SKM-1 (cell line): ENCODE measurements at regions not wholly inside any gene's neighbourhood (a gene's known extent, or its start where the extent isn't known, plus 50 kb on each side); places are given as distances from the start of the nearest gene placed in this dataset.
"Not testable (repeated sequence)": the region's sequence is repeated elsewhere in the genome, so short reads cannot be mapped to it uniquely, and the experiment has no call there.

ENCODE experiments used
- DNase-seq: peaks from one replicate; lab custom pipeline; 2025; ENCODE audit not compliant: unreplicated experiment; lab: John Stamatoyannopoulos, UW

DNA sequence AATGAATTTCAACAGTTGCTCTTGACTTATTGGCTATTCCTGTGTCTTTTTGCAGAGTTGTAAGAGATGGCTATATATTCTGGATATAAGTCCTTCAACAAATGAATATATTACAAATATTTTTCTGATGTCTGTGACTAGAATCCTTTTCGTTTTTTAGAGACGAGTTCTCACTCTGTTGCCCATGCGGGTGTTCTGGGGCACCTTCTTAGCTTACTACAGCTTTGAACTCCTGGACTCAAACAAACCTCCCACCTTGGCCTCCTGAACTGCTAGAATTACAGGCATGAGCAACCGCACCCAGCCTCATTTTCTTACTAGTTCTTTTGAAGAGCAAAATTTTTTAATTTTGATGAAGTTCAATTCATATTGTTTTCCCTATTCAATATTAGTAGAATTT lies 287.8 kb downstream of the LIG4 start:
- DNase-seq: no peak

DNA sequence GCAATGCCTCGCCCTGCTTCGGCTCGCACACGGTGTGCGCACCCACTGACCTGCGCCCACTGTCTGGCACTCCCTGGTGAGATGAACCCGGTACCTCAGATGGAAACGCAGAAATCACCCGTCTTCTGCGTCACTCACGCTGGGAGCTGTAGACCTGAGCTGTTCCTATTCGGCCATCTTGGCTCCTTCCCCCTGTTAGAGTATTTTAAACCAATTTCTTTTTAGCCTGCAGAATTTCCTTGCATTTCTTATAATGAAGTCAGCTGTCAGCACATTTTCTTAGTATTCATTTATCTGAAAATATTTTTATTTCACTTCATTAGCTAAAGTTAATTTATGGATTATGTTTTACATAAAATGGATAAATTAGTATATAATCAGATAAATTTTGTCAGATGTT lies 288.8 kb downstream of the LIG4 start:
- not testable (repeated sequence) for DNase-seq

DNA sequence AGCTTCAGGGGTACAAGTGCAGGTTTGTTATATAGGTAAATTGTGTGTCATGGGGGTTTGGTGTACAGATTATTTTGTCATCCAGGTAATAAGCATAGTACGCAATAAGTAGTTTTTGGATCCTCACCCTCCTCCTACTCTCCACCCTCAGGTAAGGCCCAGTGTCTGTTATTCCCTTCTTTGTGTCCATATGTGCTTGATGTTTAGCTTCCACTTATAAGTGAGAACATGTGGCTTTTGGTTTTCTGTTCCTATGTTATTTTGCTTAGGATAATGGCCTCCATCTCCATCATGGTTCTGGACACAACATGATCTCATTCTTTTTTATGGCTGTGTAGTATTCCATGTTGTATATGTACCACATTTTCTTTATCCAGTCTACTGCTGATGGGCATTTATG lies 298.4 kb downstream of the LIG4 start:
- DNase-seq: not testable (repeated sequence)

DNA sequence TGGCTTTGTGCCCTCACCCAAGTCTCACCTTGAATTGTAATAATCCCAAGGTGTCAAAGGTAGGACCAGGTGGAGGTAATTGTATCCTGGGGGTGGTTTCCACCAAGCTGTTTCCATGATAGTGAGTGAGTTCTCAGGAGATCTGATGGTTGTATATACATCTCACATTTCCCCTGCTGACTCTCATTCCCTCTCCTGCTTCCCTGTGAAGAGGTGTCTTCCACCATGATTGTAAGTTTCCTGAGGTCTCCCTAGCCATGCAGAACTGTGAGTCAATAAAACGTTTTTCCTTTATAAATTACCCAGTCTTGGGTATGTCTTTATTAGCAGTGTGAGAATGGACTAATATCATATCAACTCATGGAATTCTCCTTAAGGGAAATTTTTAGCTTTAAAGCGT lies 302.6 kb downstream of the LIG4 start:
- no peak for DNase-seq

DNA sequence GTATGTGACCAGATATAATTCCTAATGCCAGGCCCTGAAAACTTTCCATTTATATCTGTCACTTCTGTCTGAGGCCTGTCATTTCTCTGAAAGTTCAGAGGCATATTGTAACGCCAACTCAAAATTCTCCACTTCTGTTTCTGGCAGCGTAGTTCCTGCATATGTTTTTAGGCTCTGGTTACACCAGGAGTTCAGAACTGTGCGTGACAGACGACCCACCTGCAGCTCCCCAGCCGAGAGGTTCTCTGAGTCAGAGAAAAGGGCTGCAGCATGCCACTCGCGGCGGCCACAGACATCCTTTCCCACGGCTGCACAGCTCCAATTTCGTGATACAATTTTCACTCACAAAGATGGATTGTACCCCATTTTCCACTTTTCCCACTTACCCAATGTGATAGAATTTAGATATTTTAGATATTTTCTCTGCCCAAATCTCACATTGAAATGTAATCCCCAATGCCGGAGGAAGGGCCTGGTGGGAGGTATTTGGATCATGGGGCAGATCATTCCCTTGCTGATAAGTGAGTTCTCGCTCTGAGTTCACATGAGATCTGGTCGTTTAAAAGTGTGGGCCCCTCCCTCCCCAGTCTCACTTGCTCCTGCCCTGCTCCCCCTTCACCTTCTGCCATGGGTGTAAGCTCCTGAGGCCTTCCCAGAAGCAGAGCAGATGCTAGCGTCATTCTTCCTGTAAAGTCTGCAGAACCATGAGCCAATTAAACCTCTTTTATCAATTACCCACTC lies 308.1 kb downstream of the LIG4 start:
- DNase-seq: no peak

DNA sequence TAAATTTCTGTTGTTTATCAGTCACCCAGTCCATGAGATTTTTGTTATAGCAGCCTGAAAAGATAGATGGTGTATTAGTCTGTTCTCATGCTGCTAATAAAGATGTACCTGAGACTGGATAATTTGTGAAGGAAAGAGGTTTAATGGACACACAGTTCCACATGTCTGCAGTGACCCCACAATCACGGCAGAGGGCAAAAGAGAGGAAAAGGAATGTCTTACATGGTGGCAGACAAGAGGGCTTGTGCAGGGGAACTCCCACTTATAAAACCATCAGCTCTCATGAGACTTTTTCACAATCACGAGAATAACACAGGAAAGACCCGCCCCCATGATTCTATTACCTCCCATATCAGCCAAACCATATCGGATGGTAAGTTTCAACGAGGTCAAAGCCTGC lies 309.2 kb downstream of the LIG4 start:
- DNase-seq: no peak

DNA sequence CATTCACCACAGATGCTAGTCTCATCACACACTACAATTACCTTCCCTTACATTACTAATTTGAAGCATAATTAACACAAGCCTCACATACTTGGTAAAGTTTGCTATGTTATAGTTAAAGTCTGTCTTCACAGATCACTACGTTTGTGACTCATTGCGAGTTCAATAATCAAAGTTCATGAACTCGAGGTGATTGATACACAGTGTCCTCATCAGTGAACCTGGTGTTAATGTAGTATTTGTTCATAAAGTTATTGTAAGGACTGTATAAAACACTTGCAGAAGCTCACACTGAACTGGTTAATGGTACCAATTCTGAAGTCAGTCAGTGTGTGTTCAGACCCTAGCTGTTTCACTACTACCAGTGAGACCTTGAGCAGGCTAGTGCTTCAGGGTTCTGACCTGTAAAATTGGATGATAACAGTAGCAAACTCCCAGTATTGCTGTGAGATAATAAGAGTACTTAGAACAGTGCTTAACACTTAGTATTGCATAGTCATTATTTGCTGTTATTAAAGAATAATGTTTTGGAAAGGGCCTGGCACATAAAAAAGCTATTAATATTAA lies 313.3 kb downstream of the LIG4 start:
- DNase-seq: no peak

DNA sequence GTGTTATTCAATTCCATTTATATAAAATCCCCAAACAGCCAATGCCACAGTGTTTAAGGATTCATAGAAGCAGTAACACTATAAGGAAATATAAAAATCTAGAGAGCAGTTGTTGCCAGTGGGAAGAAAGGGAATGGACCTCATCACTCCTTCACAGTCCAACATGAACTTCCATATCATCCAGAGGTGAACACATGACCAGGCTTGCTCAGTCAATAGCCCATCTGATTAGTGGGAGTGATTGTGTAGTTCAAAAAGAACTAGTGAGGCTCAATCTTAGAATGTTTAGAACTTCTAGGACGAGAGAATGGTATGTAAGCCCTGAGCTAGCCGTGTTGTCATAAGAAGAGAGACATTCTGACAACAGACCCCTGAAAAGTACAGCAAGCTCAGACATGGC lies 314.1 kb downstream of the LIG4 start:
- no peak for DNase-seq

DNA sequence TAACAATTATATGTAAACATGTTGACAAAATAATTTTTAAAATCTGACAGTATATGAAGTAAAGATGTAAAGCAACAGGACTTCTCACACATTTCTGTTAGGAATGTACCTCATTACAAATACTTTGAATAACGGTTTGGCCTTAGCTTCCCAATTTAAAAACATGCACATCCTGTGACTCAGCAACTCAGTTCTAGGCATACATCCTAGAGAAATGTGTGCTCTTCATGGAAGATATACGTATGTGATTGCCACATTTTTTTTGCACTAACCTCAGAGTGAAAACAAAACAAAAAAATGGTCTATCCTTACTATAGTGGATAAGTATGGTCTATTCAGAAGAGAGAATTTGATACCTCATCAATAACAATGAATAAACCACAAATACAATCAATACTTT lies 314.6 kb downstream of the LIG4 start:
- no peak for DNase-seq

DNA sequence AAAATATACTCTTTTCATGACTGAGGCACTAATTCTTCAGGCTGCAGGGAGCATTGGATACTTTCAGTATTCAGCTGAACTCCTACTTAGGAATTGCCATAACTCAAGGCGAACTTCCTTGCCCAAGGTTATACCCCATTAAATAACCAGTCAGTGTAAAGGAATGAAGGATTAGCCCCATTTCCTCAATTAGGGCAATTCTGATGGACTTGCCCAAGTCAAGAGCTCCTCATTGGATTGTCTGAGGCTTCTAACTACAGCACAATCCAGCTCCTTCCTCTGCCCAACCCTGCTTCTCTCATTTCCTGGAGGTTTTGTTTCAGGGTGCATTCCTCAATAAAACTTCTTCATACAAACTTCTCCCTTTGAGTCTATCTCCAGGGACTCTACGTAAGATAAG lies 329.2 kb downstream of the LIG4 start:
- no peak for DNase-seq

DNA sequence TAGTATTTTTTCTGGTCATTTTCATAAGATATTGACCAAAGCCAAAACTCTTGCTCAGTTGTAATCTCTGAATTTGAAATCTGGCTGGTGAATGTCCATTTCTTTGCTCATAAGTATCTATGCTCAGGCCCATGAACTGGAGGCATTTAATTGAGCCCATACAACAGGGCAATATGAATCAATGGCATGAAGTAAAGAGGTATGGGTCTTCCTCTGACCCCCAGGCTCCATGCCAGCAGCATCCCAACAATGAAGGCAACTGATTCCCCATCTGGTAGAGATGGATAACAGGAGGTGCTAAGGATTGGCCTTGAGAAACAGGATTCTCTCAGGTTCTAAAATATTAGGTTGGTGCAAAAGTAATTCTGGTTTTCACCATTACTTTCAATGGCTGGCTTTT lies 330.8 kb downstream of the LIG4 start:
- DNase-seq: no peak

DNA sequence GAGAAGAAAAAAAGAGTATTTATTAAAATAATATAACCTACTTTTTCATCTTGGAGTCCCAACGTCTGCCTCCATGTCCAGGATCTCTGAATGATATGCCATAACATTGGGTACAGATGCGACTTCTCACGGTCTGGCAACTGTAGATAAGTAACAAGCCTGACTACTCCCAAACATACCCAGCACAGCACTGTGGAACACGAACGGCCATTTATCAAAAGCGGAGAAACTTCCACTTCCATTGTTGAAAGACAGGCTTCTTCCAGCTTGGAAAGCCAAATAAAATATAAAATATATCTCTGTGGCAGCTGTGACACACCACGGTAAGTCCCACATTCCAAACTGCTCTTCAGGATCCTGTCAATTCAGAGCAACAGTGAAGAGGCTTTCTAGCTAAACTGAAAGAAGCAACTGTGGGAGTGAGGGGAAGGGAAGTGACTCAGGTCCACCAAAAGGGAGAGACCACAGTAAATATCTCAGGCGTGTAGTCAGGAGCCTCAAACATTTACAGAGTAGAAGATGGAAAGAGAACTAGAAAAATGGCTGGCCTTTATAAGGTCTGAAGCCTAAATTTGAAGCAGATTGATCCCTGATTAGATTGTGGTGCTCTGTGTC lies 331.7 kb downstream of the LIG4 start:
- DNase-seq: no peak

DNA sequence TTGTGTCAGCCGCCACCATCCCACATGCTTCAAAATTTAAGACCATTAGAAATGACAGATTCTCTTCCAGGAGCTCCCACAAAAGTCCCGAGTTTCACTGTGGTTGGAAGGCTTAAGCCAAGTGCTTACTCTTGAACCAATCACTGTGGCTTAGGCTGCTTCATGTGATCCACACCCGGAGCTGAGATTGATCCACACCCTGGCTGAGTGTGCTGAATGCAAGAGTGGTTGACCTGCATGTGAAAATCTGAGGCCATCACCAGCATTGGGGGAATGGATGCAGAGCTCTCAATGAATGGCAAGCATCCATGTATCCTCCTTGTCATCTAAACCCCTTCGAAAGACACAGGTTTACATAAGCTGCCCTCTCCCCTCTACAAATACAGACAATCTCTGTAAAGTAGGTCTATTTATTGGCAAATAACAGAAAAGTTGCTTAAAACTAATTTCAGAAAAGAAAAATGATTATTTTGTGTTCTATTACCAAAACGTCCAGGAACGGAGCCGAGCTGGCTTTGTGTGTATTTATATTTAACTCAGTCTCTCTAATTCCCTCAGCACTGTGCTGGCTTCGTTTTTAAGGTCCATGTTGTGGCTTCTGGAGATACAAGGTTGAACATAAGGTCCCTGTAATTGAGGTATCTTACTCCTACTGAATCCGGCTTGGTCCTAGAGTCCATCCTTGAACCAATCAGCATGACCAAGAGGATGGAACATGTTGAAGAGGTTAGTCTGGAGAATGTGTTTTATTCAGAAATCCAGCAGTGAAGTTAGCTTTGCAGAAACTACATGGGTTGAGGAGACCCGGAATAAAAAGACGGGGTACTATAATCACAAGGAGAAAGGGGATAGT lies 332.4 kb downstream of the LIG4 start:
- DNase-seq: no peak

DNA sequence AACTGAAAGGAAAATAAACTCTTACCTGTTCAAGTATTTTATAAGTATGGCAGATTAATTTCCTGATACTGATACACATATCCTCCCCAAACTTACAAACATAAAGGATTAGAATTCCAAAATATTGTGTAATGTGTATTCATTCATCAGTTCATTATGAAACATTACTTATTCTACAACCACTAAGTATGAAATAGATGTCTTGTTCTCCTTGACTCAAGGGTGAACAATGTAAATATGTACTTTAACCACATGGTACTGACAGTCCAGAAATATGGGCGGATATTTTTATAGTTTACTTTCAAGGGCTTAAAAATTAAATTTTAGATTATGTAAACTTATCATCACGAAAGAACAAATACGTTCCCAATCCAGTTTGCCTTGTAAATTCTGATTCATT lies 334.0 kb downstream of the LIG4 start:
- no peak for DNase-seq

DNA sequence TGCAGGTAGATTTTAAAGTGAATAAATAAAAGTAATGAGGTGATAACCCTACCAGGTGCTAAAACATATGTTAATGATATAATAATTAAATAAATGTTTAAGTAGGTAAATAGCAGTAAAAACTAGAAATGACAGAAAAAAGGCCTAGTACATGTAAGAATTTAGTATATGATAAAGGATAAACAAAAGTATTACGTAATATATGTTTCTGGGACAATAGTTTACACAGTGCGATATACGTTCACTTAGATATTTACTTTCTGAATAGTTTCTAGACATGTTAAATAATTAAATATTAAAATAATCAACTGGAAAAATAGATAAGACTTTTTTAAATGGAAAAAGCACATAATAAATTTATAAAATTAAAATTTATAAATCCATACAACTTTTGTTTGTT lies 340.9 kb downstream of the LIG4 start:
- DNase-seq: no peak

DNA sequence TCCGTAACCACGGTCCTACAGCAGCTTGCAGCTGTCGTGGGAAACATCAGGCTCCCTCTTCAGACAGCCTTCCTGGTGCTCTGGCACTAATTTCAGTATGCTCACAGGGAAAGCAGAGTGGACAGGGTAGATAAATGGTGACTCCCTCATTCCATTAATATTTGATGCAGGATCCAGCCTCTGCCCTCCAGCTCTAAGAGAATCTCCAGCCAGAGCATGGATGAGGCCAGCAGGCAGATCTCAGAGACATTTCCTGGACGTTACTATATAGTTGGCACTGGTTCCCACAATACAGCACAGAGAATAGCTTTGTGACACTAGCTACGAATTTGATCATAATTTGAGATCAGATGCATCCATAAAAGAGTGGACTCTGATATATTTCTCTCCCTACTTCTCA lies 341.4 kb downstream of the LIG4 start:
- no peak for DNase-seq

DNA sequence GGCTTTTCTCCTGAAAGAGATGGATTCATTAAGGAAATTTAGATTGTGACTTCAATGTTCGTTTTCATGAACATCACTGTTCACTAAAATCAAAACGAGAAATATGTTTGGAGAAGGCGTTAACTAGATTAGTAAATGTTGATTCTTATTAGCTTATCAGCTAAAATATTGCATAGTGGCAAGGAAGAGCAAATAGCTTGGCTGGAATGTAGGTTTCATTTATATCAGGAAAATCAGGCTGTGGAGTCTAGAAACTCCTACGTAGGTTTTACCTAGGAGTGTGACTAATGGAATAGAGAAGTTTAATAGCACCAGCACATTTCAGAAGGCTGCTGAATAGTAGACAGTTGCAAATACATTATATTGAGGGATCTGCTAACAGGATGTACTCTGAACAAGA lies 344.9 kb downstream of the LIG4 start:
- no peak for DNase-seq

DNA sequence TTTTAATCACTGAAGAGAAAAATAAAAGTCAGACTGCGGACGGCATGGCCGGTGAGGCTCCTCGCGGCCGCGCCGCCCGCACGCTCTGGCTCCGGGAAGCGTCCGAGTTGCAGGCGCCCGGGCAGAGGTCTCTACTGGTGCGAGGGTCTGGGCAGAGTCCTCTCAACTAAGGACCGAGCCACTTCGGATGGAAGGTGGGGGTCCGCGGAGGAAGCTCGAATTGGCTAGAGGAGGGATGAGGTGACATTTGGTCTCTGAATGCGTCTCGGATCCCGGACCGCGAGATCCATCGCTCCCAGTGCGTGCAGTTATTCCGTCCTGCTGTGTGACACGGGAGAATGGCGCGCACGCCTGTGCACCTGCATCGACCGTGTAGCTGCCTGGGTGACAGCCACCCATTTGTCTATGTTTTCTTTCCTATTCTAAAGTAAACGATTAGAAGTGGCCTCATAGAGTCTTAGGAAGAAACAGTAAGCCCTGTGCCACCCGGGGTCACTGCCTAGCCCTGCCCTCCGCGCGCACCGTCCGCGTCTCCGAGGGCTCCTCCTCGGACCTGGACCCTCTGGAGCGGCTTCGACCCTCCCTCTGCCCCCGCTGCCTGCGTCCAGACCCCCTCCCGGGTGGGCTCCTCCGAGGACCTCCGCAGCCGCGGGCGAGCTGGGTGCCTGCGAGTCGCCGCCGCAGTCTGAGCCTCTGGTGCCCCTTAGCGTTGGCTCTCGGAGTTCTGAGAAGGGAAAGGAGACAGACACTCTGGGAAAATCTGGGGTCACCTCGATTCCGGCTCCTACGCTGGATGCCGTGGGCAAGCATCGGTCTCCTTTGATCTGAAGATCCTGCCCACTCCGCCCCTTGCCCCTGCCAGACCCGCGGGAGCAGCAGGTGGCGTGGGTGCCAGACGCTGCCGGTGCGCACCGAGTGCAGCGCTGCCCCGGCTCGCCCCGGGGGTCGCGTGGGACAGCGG lies 347.4 kb downstream of the LIG4 start:
- DNase-seq: no peak

DNA sequence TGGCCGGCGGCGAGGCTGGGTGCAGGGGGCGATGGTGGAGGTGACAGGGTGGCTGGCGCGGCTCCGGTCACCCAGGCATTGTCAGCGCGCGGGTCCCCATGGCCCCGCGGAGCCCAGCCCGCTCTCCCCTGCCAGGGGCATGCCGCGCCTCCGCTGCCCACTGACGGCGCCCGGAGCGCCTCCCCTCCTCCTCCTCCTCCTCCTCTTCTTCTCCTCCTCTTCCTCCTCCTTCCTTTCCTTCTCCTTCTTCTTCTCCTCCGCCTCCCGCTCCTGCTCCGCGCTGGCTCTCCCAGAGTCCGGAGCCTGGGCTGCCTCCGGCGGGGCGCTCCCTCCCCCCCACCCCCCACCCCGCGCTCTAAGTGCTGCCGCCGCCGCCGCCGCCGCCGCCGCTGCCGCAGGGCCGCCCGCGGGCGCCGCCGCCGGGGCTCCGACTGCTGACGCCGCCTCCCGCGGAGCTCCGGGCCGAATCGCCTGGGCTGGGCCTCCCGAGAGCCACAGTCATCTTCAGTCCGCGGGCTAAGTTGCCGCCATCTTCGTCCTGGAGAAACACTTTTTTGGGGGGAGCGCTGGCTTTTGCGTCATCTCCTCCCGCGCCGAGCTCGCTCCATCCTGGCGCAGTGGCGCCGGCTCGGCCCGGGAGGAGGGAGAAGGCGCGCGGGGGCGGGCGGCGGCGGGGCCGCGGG lies 348.3 kb downstream of the LIG4 start:
- no peak for DNase-seq
